NOMO-1 (cell line): ENCODE measurements at regions not wholly inside any gene's neighbourhood (a gene's known extent, or its start where the extent isn't known, plus 50 kb on each side); places are given as distances from the start of the nearest gene placed in this dataset.
"Not testable (repeated sequence)": the region's sequence is repeated elsewhere in the genome, so short reads cannot be mapped to it uniquely, and the experiment has no call there.

Source experiments
- DNase-seq, 2 experiments: peaks; one replicate each; lab custom pipeline; 2025; ENCODE audit not compliant: unreplicated experiment in 2 of 2; lab: John Stamatoyannopoulos, UW

GRCh38 chr4:150018257-150018656 lies 60.0 kb upstream of the DCLK2 start:
- no peak for DNase-seq

- no peak for DNase-seq
Observed at GRCh38 chr4:150021483-150021882, 56.8 kb upstream of the DCLK2 start.

- DNase-seq = no peak
Observed at GRCh38 chr4:150023489-150023888, 54.8 kb upstream of the DCLK2 start.

- not testable (repeated sequence) for DNase-seq
Observed at GRCh38 chr4:150026987-150027386, 51.3 kb upstream of the DCLK2 start.
